ENCODE measurements at regions not wholly inside any gene's neighbourhood (a gene's known extent, or its start where the extent isn't known, plus 50 kb on each side); places are given as distances from the start of the nearest gene placed in this dataset.

GRCh38 chr2:60116161-60116875, 437.1 kb downstream of the BCL11A start:
- no peaks in the 10 kb centered on the region for H3K27me3 ChIP-seq (ENCODE audit: control insufficient read depth, insufficient read depth, low read length)
- H3K4me1 ChIP-seq (ENCODE audit: control insufficient read depth, insufficient read depth, low read length) = no peaks in the 10 kb centered on the region
- no peak overlapping the region for H3K9ac ChIP-seq (ENCODE audit: low read length)
- no peak overlapping the region for H3K4me3 ChIP-seq (ENCODE audit: low read length)
- no peaks in the 10 kb centered on the region for H3K36me3 ChIP-seq (ENCODE audit: control insufficient read depth, insufficient read depth, low read length)
- H3K27ac ChIP-seq (ENCODE audit: low read depth, low read length) = no peak overlapping the region

- H3K27ac ChIP-seq (ENCODE audit: low read depth, low read length) = no peak overlapping the region
- H3K4me1 ChIP-seq (ENCODE audit: control insufficient read depth, insufficient read depth, low read length) = no peaks in the 10 kb centered on the region
- no peaks in the 10 kb centered on the region for H3K27me3 ChIP-seq (ENCODE audit: control insufficient read depth, insufficient read depth, low read length)
- no peak overlapping the region for H3K9ac ChIP-seq (ENCODE audit: low read length)
- H3K4me3 ChIP-seq (ENCODE audit: low read length) = no peak overlapping the region
- no peaks in the 10 kb centered on the region for H3K36me3 ChIP-seq (ENCODE audit: control insufficient read depth, insufficient read depth, low read length)
These were observed 443.7 kb downstream of the BCL11A start for GRCh38 chr2:60109744-60110143.

GRCh38 chr2:60106836-60107529, 446.5 kb downstream of the BCL11A start:
- no peak overlapping the region for H3K27ac ChIP-seq (ENCODE audit: low read depth, low read length)
- H3K36me3 ChIP-seq (ENCODE audit: control insufficient read depth, insufficient read depth, low read length) = no peaks in the 10 kb centered on the region
- H3K27me3 ChIP-seq (ENCODE audit: control insufficient read depth, insufficient read depth, low read length) = no peaks in the 10 kb centered on the region
- H3K4me1 ChIP-seq (ENCODE audit: control insufficient read depth, insufficient read depth, low read length) = no peaks in the 10 kb centered on the region
- H3K9ac ChIP-seq (ENCODE audit: low read length) = no peak overlapping the region
- no peak overlapping the region for H3K4me3 ChIP-seq (ENCODE audit: low read length)

- H3K36me3 ChIP-seq (ENCODE audit: control insufficient read depth, insufficient read depth, low read length) = no peaks in the 10 kb centered on the region
- no peak overlapping the region for H3K9ac ChIP-seq (ENCODE audit: low read length)
- H3K27me3 ChIP-seq (ENCODE audit: control insufficient read depth, insufficient read depth, low read length) = no peaks in the 10 kb centered on the region
- H3K4me3 ChIP-seq (ENCODE audit: low read length) = no peak overlapping the region
- no peaks in the 10 kb centered on the region for H3K4me1 ChIP-seq (ENCODE audit: control insufficient read depth, insufficient read depth, low read length)
- H3K27ac ChIP-seq (ENCODE audit: low read depth, low read length) = no peak overlapping the region
These were observed 447.5 kb downstream of the BCL11A start for GRCh38 chr2:60105906-60106305.

- no peaks in the 10 kb centered on the region for H3K36me3 ChIP-seq (ENCODE audit: control insufficient read depth, insufficient read depth, low read length)
- H3K9ac ChIP-seq (ENCODE audit: low read length) = no peak overlapping the region
- no peak overlapping the region for H3K4me3 ChIP-seq (ENCODE audit: low read length)
- no peaks in the 10 kb centered on the region for H3K27me3 ChIP-seq (ENCODE audit: control insufficient read depth, insufficient read depth, low read length)
- no peak overlapping the region for H3K27ac ChIP-seq (ENCODE audit: low read depth, low read length)
- H3K4me1 ChIP-seq (ENCODE audit: control insufficient read depth, insufficient read depth, low read length) = no peaks in the 10 kb centered on the region
These were observed 448.6 kb downstream of the BCL11A start for GRCh38 chr2:60104514-60105505.

GRCh38 chr2:60100034-60100433, 453.4 kb downstream of the BCL11A start:
- no peaks in the 10 kb centered on the region for H3K4me1 ChIP-seq (ENCODE audit: control insufficient read depth, insufficient read depth, low read length)
- no peak overlapping the region for H3K9ac ChIP-seq (ENCODE audit: low read length)
- no peaks in the 10 kb centered on the region for H3K36me3 ChIP-seq (ENCODE audit: control insufficient read depth, insufficient read depth, low read length)
- no peak overlapping the region for H3K4me3 ChIP-seq (ENCODE audit: low read length)
- H3K27ac ChIP-seq (ENCODE audit: low read depth, low read length) = no peak overlapping the region
- H3K27me3 ChIP-seq (ENCODE audit: control insufficient read depth, insufficient read depth, low read length) = no peaks in the 10 kb centered on the region

DNA sequence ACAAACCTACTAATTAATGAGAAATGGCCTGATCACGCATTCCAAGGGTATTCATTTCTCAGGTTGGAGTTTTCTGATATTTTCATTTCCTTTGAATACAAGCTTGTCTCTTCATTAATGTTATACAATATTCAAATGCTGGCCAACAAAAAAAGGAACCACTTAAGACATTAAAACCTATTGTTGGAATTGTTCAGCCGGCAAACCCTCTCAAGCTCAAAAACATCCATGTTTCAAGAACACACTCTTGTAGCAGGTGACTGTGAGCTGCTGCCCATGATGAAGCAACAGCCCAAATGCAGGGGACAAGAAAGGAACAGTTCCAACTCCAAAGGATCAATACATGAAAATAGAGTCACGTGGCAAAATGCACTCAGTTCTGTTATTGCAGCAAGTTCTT, 454.5 kb downstream of the BCL11A start:
- H3K27ac ChIP-seq (ENCODE audit: low read depth, low read length) = no peak overlapping the region
- H3K4me1 ChIP-seq (ENCODE audit: control insufficient read depth, insufficient read depth, low read length) = no peaks in the 10 kb centered on the region

GRCh38 chr2:60097298-60097697, 456.2 kb downstream of the BCL11A start:
- H3K4me3 ChIP-seq (ENCODE audit: low read length) = no peak overlapping the region
- no peaks in the 10 kb centered on the region for H3K36me3 ChIP-seq (ENCODE audit: control insufficient read depth, insufficient read depth, low read length)
- no peak overlapping the region for H3K27ac ChIP-seq (ENCODE audit: low read depth, low read length)
- H3K9ac ChIP-seq (ENCODE audit: low read length) = no peak overlapping the region
- no peaks in the 10 kb centered on the region for H3K27me3 ChIP-seq (ENCODE audit: control insufficient read depth, insufficient read depth, low read length)
- H3K4me1 ChIP-seq (ENCODE audit: control insufficient read depth, insufficient read depth, low read length) = no peaks in the 10 kb centered on the region

More for the DNA sequence above, 454.5 kb downstream of the BCL11A start:
- H3K9ac ChIP-seq (ENCODE audit: low read length) = no peak overlapping the region
- H3K36me3 ChIP-seq (ENCODE audit: control insufficient read depth, insufficient read depth, low read length) = no peaks in the 10 kb centered on the region
- H3K4me3 ChIP-seq (ENCODE audit: low read length) = no peak overlapping the region
- H3K27me3 ChIP-seq (ENCODE audit: control insufficient read depth, insufficient read depth, low read length) = no peaks in the 10 kb centered on the region

- no peaks in the 10 kb centered on the region for H3K4me1 ChIP-seq (ENCODE audit: control insufficient read depth, insufficient read depth, low read length)
- H3K27ac ChIP-seq (ENCODE audit: low read depth, low read length) = no peak overlapping the region
- no peaks in the 10 kb centered on the region for H3K36me3 ChIP-seq (ENCODE audit: control insufficient read depth, insufficient read depth, low read length)
- no peak overlapping the region for H3K4me3 ChIP-seq (ENCODE audit: low read length)
- no peaks in the 10 kb centered on the region for H3K27me3 ChIP-seq (ENCODE audit: control insufficient read depth, insufficient read depth, low read length)
- no peak overlapping the region for H3K9ac ChIP-seq (ENCODE audit: low read length)
These were observed 456.9 kb downstream of the BCL11A start for GRCh38 chr2:60096556-60096955.

DNA sequence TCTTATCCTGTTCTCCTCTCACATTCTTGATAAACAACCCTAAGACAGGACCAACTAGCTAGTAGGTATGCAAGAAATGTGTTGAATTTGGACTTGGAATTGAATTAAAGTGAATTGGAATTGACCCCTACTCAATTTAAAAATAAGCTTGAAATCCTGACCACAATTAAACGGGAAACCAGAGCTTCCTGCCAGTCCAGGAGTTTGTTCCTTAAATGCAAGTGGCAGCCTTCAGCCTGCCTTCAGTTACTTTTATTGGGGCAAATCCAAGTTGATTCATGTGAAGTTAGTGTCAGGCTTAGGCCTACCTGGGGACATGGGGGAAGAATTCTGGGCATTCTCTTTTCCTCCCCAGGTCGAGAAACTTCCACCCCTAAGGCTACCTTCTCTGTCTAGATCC, 457.6 kb downstream of the BCL11A start:
- no peaks in the 10 kb centered on the region for H3K36me3 ChIP-seq (ENCODE audit: control insufficient read depth, insufficient read depth, low read length)
- no peaks in the 10 kb centered on the region for H3K27me3 ChIP-seq (ENCODE audit: control insufficient read depth, insufficient read depth, low read length)

DNA sequence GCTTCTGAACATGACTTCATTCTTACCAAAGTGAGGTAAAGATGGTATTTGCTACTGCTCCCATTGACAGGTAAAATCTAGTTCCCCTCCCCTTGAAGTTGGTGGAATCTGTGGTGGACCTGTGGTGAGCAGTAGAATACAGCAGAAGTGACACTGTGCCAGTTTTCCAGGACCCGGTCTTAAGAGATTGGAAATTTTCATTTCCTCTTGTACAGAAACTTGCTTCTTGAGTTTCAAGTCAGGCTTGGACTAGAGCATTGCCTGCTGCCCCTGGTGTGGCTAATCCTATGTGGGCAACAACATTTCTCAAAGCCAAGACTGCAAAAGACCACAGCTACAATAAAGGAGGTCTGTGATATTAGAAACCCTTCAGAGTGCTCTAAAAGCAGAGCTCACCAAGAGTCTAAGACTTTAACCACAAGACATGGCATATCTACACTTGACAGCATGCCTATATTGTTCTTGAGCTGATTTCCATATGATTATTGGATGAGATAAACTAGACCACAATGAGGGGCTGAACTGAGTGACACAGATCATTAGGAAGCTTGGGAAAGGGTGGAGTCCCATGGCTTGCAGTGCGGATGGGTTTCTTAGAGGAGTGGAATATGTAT, 458.1 kb downstream of the BCL11A start:
- H3K4me3 ChIP-seq (ENCODE audit: low read length) = no peak overlapping the region
- no peak overlapping the region for H3K9ac ChIP-seq (ENCODE audit: low read length)
- H3K4me1 ChIP-seq (ENCODE audit: control insufficient read depth, insufficient read depth, low read length) = no peaks in the 10 kb centered on the region
- no peaks in the 10 kb centered on the region for H3K27me3 ChIP-seq (ENCODE audit: control insufficient read depth, insufficient read depth, low read length)
- H3K36me3 ChIP-seq (ENCODE audit: control insufficient read depth, insufficient read depth, low read length) = no peaks in the 10 kb centered on the region
- H3K27ac ChIP-seq (ENCODE audit: low read depth, low read length) = no peak overlapping the region

More for the DNA sequence above, 457.6 kb downstream of the BCL11A start:
- no peak overlapping the region for H3K4me3 ChIP-seq (ENCODE audit: low read length)
- H3K4me1 ChIP-seq (ENCODE audit: control insufficient read depth, insufficient read depth, low read length) = no peaks in the 10 kb centered on the region
- H3K27ac ChIP-seq (ENCODE audit: low read depth, low read length) = no peak overlapping the region
- H3K9ac ChIP-seq (ENCODE audit: low read length) = no peak overlapping the region

DNA sequence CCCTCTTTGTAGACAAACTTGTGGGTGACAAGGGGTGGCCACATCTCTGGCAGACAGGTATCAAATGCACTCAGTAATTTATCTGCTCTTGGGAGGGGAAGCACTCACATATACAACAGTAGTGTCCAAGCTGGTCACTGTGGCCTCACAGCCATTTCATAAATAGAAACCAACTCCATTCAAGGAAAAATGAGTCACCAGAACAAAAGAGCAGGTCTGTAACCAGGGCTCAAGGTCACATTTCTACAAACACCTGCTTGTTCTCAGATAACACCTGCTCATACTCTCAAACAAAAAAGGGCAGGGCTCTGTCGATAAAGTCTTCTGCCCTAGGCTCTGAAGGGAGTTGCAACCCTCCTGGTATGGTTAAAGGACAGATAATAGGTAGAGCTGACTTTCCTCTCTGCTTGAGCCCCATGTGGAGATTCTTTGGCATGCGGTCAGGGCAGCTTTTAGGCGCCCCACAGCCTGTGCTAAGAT, 459.0 kb downstream of the BCL11A start:
- Histone ChIP-seq H3K4me3 (ENCODE audit: low read length) (no peak overlapping the region), H3K27me3 (ENCODE audit: control insufficient read depth, insufficient read depth, low read length) (no peaks in the 10 kb centered on the region), H3K9ac (ENCODE audit: low read length) (no peak overlapping the region), H3K36me3 (ENCODE audit: control insufficient read depth, insufficient read depth, low read length) (no peaks in the 10 kb centered on the region), H3K27ac (ENCODE audit: low read depth, low read length) (no peak overlapping the region), H3K4me1 (ENCODE audit: control insufficient read depth, insufficient read depth, low read length) (no peaks in the 10 kb centered on the region)

Data from rectal smooth muscle tissue (tissue), 1 donor.